AG08396 (cell line): ENCODE measurements at regions not wholly inside any gene's neighbourhood (a gene's known extent, or its start where the extent isn't known, plus 50 kb on each side); places are given as distances from the start of the nearest gene placed in this dataset.

Source experiments
- DNase-seq: peaks from one replicate; pipeline ENCODE4 v3.0.0; 2012; ENCODE audit warnings: low spot score, mixed read lengths

DNA sequence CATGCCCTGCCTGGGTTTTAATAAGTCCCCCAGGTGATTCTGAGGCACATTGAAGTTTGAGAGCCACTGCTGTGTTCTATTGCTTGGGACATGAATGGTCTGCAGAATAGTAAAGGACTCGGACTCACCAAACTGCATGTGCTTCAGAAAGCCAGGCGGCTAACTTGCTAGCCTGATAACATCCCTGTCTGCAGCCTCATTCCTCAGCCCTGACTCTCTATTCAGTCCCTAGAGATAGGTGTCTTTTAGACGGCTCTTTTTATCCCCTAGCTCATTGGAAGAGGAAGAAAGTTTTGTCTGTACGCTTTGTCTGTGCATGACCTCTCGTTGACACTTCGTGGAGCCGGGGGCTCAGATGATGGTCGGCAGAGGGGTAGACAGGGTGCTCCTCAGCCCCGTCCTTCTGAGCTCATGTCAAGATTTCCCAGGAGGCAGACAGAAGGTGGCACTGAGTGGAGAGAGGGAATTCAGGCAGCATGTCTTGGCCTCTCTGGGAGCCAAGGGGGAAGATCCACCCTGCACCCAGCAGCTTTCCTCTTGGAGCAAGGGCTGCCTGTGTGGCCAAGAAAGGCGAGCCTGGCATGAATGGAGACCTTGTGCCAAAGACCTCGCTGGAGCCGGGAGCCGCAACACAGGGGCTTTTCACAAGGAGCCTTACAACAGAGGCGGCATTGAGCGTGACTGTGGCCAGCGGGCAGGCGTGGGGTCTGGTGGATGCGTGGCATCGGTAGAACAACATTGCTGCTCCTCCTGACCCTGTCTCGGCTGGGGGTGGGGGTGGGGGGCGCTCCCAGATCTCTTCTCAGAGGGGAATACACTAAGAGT lies 51.1 kb upstream of the PODXL start:
- no peak for DNase-seq

DNA sequence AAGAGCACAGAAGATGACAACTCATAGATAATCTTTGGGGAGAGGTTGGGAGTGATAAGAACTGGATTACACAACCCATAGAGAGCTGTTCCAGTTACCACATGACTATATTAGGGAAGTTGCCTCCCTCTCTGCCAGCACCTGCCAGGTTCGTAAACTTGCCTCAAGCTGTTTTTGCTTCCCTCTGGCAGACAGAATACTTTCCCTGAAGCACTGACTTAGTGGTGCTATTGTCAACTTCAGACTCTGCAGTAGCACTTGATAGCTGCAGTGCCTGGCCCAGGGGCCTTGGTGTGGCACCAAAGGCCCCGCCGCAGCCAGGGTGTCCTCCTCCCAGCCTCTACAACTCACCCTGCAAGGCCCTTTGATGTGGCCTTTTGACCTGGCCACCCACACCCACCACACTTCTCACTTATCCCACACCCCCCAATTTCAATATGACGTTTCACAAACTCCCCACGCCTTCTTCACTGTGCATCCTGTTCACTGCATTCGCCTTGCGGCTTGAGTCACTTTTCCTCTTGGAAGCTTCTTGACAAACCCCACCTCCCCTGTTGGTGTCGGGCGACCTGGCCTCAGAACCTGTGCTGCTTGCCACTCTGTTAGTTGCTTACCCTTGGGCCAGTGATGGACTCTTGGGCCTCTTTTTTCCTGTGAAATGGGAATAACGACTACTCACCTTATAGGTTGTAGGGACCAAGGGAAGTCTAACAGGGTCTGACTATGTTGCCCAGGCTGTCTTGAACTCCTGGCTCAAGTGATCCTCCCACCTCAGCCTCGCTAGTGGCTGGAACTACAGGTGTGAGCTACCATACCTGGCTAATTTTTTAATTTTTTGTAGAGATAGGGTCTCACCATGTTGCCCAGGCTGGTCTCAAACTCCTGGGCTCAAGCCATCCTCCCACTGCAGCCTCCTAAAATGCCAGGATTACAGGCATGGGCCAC lies 50.2 kb upstream of the PODXL start:
- no peak for DNase-seq
